ENCODE measurements at regions not wholly inside any gene's neighbourhood (a gene's known extent, or its start where the extent isn't known, plus 50 kb on each side); places are given as distances from the start of the nearest gene placed in this dataset.

- Histone ChIP-seq H3K79me2 (ENCODE audit: insufficient read depth, low read length) (no peaks in the 10 kb centered on the region), H3K36me3 (ENCODE audit: control insufficient read depth in 1 of 2, insufficient read depth in 2 of 2, low read length in 2 of 2) (no peaks in the 10 kb centered on the region), H3K27me3 (ENCODE audit: insufficient read depth, low read length) (no peaks in the 10 kb centered on the region), H4K20me1 (ENCODE audit: insufficient read depth) (no peaks in the 10 kb centered on the region), H3K27ac (ENCODE audit: low read depth, low read length) (no peak overlapping the region), H3K4me1 (ENCODE audit: control insufficient read depth in 1 of 2, insufficient read depth in 2 of 2, low read length in 2 of 2) (no peaks in the 10 kb centered on the region), H3K9me3 (ENCODE audit: control insufficient read depth in 1 of 2, insufficient read depth in 1 of 2, low read depth in 1 of 2, low read length in 2 of 2) (peaks cover 14 to 34% of the 10 kb centered on the region in 2 experiments; a peak in 2 of 4 replicates), H3K9ac (ENCODE audit: low read length) (no peak overlapping the region), H3K4me2 (ENCODE audit: low read length) (no peak overlapping the region), H3K4me3 (replicated peaks in 1 of 2; ENCODE audit: low read depth in 1 of 2, low read length in 2 of 2) (no peak overlapping the region), H2AFZ (ENCODE audit: low read depth, low read length, poor library complexity, severe bottlenecking) (no peak overlapping the region), H3K9me2 (ENCODE audit: insufficient read depth) (no peaks in the 10 kb centered on the region)
- ATAC-seq (no peak), DNase-seq (ENCODE audit: low read depth, low spot score) (no peak)
- POLR2A ChIA-PET: no interaction called here
- TF ChIP-seq ZNF274 (IDR thresholded peaks at IDR 0.05; ENCODE audit: low read depth, low read length) (no peak), EZH2phosphoT487 (IDR thresholded peaks at IDR 0.05; ENCODE audit: borderline replicate concordance) (no peak)
- CTCF ChIA-PET: no interaction called here
- no TSS peak for BruUV-seq (replicated peaks)
- intact Hi-C loops (cut with micrococcal nuclease): no loop called here
- RAD21 ChIA-PET (ENCODE audit: low non-redundant PET in 1 of 2, low total read pairs in 2 of 2, uncharacterized antibody in 2 of 2, unreplicated experiment in 2 of 2): no interaction called here
Observed at GRCh38 chr21:20351138-20351537, 647.1 kb upstream of the NCAM2 start.

- Histone ChIP-seq H3K79me2 (ENCODE audit: insufficient read depth, low read length) (no peaks in the 10 kb centered on the region), H3K27ac (ENCODE audit: low read depth, low read length) (no peak overlapping the region), H3K9me2 (ENCODE audit: insufficient read depth) (no peaks in the 10 kb centered on the region), H4K20me1 (ENCODE audit: insufficient read depth) (no peaks in the 10 kb centered on the region), H3K9ac (ENCODE audit: low read length) (no peak overlapping the region), H3K4me1 (ENCODE audit: control insufficient read depth in 1 of 2, insufficient read depth in 2 of 2, low read length in 2 of 2) (no peaks in the 10 kb centered on the region), H3K27me3 (ENCODE audit: insufficient read depth, low read length) (no peaks in the 10 kb centered on the region), H3K9me3 (ENCODE audit: control insufficient read depth in 1 of 2, insufficient read depth in 1 of 2, low read depth in 1 of 2, low read length in 2 of 2) (peaks cover 14 to 42% of the 10 kb centered on the region in 2 experiments; a peak in 2 of 4 replicates), H3K4me2 (ENCODE audit: low read length) (no peak overlapping the region), H3K36me3 (ENCODE audit: control insufficient read depth in 1 of 2, insufficient read depth in 2 of 2, low read length in 2 of 2) (no peaks in the 10 kb centered on the region), H2AFZ (ENCODE audit: low read depth, low read length, poor library complexity, severe bottlenecking) (no peak overlapping the region), H3K4me3 (replicated peaks in 1 of 2; ENCODE audit: low read depth in 1 of 2, low read length in 2 of 2) (no peak overlapping the region)
- POLR2A ChIA-PET: no interaction called here
- TF ChIP-seq CTCF (IDR thresholded peaks at IDR 0.05 in 2 of 3, conservative IDR thresholded peaks at IDR 0.05 in 1 of 3; ENCODE audit: borderline replicate concordance in 1 of 3, insufficient read depth in 1 of 3, low read depth in 2 of 3, low read length in 2 of 3) (no peak), RAD21 (IDR thresholded peaks at IDR 0.05; ENCODE audit: low read depth) (no peak), TCF7L2 (IDR thresholded peaks at IDR 0.05; ENCODE audit: borderline replicate concordance, extremely low read depth, insufficient read depth, insufficient read length) (no peak), POLR2A (IDR thresholded peaks at IDR 0.05; ENCODE audit: borderline replicate concordance, extremely low read depth, insufficient read depth, insufficient read length) (no peak), ELF1 (IDR thresholded peaks at IDR 0.05; ENCODE audit: borderline replicate concordance, low read depth) (no peak), JUND (IDR thresholded peaks at IDR 0.05) (no peak), ATF3 (IDR thresholded peaks at IDR 0.05) (no peak), EGR1 (IDR thresholded peaks at IDR 0.05; ENCODE audit: low read depth) (no peak), ZNF274 (IDR thresholded peaks at IDR 0.05; ENCODE audit: low read depth, low read length) (no peak), YY1 (IDR thresholded peaks at IDR 0.05; ENCODE audit: extremely low read depth, insufficient replicate concordance, low read depth, low read length) (no peak)
- intact Hi-C loops (cut with micrococcal nuclease): no loop called here
- no TSS peak for BruUV-seq (replicated peaks)
- CTCF ChIA-PET: no interaction called here
- RAD21 ChIA-PET (ENCODE audit: low non-redundant PET in 1 of 2, low total read pairs in 2 of 2, uncharacterized antibody in 2 of 2, unreplicated experiment in 2 of 2): no interaction called here
- DNase-seq (ENCODE audit: low read depth, low spot score) (no peak), ATAC-seq (no peak)
Observed at GRCh38 chr21:20353351-20353750, 644.9 kb upstream of the NCAM2 start.

Measured in HCT116 (cell line).